Prostate gland (tissue), 2 donors: ENCODE measurements at regions not wholly inside any gene's neighbourhood (a gene's known extent, or its start where the extent isn't known, plus 50 kb on each side); places are given as distances from the start of the nearest gene placed in this dataset.

Experiments used
- DNase-seq: peaks from one replicate; pipeline ENCODE4 v3.0.0-alpha.2; 2019; ENCODE audit warnings: low spot score
- H3K27ac ChIP-seq, 2 donors: fragments of 200-600 bp; sonication (generic); 2 replicates each; pipeline ENCODE4 v1.5.1; 2017 to 2019
- H3K27me3 ChIP-seq: fragments of 200-600 bp; sonication (generic); replicated peaks from 2 replicates; pipeline ENCODE4 v1.5.1; 2019; ENCODE audit not compliant: insufficient read depth
- H3K36me3 ChIP-seq, 2 donors: fragments of 200-600 bp; sonication (generic); 1 replicate in 1 of 2; 2 replicates in 1 of 2; pipeline versions ENCODE4 v1.5.1 to v1.8.1; 2017 to 2019
- H3K4me1 ChIP-seq: fragments of 200-600 bp; sonication (generic); replicated peaks from 2 replicates; pipeline ENCODE4 v1.5.1; 2019
- H3K4me3 ChIP-seq, 2 donors: fragments of 200-600 bp; sonication (generic); 2 replicates each; pipeline ENCODE4 v1.5.1; 2017 to 2019
- H3K9me3 ChIP-seq: fragments of 200-600 bp; sonication (generic); 2 replicates; pipeline ENCODE4 v1.5.1; 2017
- POLR2A ChIP-seq: fragments of 450-650 bp; IDR thresholded peaks from one replicate; pipeline ENCODE4 v1.6.1; 2016; ENCODE audit warnings: antibody characterized with exemption, mild to moderate bottlenecking
- POLR2AphosphoS5 ChIP-seq: sonication (generic); formaldehyde crosslinking; IDR thresholded peaks from one replicate; pipeline ENCODE4 v1.6.1; 2017; ENCODE audit warnings: antibody characterized with exemption
- WGBS: methylation state at CpG from one replicate; pipeline ENCODE4 v1.1.5; 2018; 5-methylcytosine and 5-hydroxymethylcytosine counted together
- intact Hi-C: fragments of 100-400 bp; cut with DNase I; formaldehyde crosslinking; loops from one replicate; pipeline ENCODE4 v1.14.2; 2022
- TF ChIP-seq, protein P1 (sequence below), 4 experiments: fragments of 200-600 bp in 2 of 4; fragments of 450-650 bp in 2 of 4; sonication (generic) in 2 of 4; IDR thresholded peaks; 1 replicate in 3 of 4; 2 replicates in 1 of 4; pipeline ENCODE4 v1.5.1; 2016 to 2019; ENCODE audit warnings: antibody characterized with exemption in 4 of 4, mild to moderate bottlenecking in 2 of 4, moderate library complexity in 2 of 4

DNA sequence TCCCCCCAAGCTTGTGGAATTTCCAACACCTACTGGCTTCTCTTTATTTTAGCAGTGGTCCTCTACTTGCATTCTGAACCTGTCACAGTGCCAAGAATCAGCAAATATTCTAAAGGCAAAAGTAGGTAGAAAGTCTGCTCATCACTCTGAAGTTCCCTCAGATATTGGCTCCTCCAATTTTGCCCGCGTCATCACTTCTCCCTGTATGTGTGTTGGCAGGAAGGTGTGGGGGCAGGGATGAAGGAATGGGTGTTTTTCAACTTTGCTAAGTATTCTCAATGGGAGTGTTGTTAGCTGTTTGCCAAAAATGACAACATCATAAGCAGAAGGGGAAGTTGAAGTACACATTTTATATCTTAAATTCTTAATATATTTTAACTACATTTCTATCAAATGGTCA lies 226.2 kb downstream of the POLR1F start:
- H3K4me1 ChIP-seq, result no peaks in the 10 kb centered on the region
- TF ChIP-seq POLR2AphosphoS5, result no peak
- no peak for TF ChIP-seq POLR2A
- TF ChIP-seq, protein P1, sequence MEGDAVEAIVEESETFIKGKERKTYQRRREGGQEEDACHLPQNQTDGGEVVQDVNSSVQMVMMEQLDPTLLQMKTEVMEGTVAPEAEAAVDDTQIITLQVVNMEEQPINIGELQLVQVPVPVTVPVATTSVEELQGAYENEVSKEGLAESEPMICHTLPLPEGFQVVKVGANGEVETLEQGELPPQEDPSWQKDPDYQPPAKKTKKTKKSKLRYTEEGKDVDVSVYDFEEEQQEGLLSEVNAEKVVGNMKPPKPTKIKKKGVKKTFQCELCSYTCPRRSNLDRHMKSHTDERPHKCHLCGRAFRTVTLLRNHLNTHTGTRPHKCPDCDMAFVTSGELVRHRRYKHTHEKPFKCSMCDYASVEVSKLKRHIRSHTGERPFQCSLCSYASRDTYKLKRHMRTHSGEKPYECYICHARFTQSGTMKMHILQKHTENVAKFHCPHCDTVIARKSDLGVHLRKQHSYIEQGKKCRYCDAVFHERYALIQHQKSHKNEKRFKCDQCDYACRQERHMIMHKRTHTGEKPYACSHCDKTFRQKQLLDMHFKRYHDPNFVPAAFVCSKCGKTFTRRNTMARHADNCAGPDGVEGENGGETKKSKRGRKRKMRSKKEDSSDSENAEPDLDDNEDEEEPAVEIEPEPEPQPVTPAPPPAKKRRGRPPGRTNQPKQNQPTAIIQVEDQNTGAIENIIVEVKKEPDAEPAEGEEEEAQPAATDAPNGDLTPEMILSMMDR (IDR thresholded peaks at IDR 0.05), result no peak
- no peaks in the 10 kb centered on the region for H3K36me3 ChIP-seq
- intact Hi-C loops, result no loop called here
- H3K4me3 ChIP-seq, result no peak overlapping the region
- 90% methylated on average over 2 of the region's 2 CpGs for WGBS
- H3K9me3 ChIP-seq, result no peaks in the 10 kb centered on the region
- no peak for DNase-seq
- no peak overlapping the region for H3K27ac ChIP-seq
- no peaks in the 10 kb centered on the region for H3K27me3 ChIP-seq

DNA sequence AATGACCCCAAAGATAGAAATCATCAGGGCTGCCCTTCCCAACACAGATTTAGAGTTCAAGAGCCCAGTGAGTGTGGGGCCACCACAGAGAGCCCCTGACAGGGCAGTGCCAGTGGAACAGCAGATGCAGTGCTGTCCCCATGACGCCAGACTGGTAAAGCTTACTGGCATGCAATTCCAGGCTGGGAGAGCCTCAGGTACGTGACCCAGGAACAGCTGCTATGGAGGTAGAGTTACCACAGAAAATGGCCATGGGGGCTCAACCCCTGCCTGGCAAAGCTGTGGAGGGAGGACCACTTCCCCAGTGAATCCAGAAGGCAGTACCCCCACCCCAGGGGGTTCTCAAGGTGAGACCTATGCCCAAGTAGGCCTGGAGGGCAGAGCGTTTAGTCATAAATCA lies 228.5 kb downstream of the POLR1F start:
- 94% methylated on average over 3 of the region's 3 CpGs for WGBS
- Histone ChIP-seq H3K4me3 (no peak overlapping the region), H3K27ac (no peak overlapping the region), H3K9me3 (no peaks in the 10 kb centered on the region), H3K4me1 (no peaks in the 10 kb centered on the region), H3K36me3 (no peaks in the 10 kb centered on the region), H3K27me3 (no peaks in the 10 kb centered on the region)
- DNase-seq, result no peak
- intact Hi-C loops, result no loop called here
- no peak for TF ChIP-seq POLR2AphosphoS5
- TF ChIP-seq POLR2A, result no peak
- TF ChIP-seq, protein P1 (IDR thresholded peaks at IDR 0.05), result no peak

DNA sequence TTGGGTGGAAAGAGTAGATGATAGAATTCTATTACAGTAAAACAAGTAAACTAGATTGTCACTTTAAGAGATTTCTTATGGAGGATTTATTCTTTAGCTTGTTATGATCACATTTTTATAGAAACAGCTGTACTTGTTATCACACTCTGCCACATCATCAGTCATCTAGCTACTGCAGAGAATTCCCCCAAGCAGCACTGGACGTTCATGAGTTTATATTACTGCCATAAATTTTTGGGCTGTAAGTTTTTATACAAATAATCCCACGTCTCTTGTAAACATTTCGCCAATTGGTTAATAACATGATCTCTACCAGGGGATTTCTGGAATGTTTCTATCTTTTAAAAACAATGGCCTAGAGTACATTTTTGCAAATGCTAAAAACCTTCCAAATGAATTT lies 238.8 kb downstream of the POLR1F start:
- Histone ChIP-seq H3K27me3 (no peaks in the 10 kb centered on the region), H3K36me3 (no peaks in the 10 kb centered on the region), H3K9me3 (no peaks in the 10 kb centered on the region), H3K4me3 (no peak overlapping the region), H3K27ac (no peak overlapping the region), H3K4me1 (no peaks in the 10 kb centered on the region)
- TF ChIP-seq POLR2AphosphoS5, result no peak
- TF ChIP-seq POLR2A, result no peak
- TF ChIP-seq, protein P1 (IDR thresholded peaks at IDR 0.05), result no peak
- intact Hi-C loops, result no loop called here
- no peak for DNase-seq
- WGBS, result 15% methylated on average over 3 of the region's 3 CpGs

DNA sequence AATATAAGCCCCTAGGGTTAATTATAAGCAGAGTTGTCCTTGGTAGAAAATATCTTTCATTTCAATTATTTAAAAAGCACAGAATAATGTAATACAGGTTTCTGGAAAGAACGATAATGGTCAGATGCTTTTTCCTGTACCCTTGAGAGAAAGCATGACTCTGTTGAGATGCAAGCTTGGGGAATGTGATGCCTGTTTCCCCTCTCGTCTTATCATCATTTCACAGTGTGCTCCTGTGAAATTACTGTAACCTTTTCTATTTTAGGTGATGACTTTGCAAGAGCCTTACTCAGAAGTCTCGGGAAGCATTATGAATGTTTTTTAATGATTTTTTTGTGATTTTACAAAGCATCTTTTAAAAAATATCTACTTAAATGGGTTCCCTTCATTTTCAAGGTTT lies 243.0 kb downstream of the POLR1F start:
- Histone ChIP-seq H3K27ac (no peak overlapping the region), H3K27me3 (no peaks in the 10 kb centered on the region), H3K4me1 (no peaks in the 10 kb centered on the region), H3K36me3 (no peaks in the 10 kb centered on the region), H3K4me3 (no peak overlapping the region), H3K9me3 (no peaks in the 10 kb centered on the region)
- no peak for DNase-seq
- TF ChIP-seq, protein P1 (IDR thresholded peaks at IDR 0.05), result no peak
- TF ChIP-seq POLR2AphosphoS5 (no peak), POLR2A (no peak)
- 84% methylated on average over 3 of the region's 3 CpGs for WGBS
- intact Hi-C loops, result no loop called here

DNA sequence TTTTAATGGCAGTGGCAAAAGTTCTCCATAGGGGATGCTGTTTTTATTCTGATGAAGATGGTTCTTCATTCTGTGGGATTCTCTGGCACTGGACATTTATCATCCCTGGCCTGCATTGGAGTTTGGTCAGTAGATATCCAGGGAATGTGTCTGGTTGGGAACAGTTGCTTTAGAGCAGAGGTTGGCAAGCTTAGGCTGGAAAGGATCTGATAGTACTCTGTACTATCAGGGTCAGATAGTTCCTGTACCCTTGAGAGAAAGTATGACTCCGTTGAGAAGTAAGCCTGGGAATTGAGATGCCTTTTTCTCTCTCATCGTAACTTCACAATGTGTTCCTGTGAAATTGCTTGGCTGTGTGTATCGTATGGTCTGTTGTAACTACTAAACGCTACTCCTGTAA lies 244.1 kb downstream of the POLR1F start:
- Histone ChIP-seq H3K27ac (no peak overlapping the region), H3K4me1 (no peaks in the 10 kb centered on the region), H3K36me3 (no peaks in the 10 kb centered on the region), H3K9me3 (no peaks in the 10 kb centered on the region), H3K27me3 (no peaks in the 10 kb centered on the region), H3K4me3 (no peak overlapping the region)
- DNase-seq, result no peak
- TF ChIP-seq POLR2AphosphoS5 (no peak), POLR2A (no peak)
- TF ChIP-seq, protein P1 (IDR thresholded peaks at IDR 0.05), result no peak
- intact Hi-C loops, result no loop called here
- 87% methylated on average over 4 of the region's 4 CpGs for WGBS
